Vagina (tissue), 2 donors: ENCODE measurements at regions not wholly inside any gene's neighbourhood (a gene's known extent, or its start where the extent isn't known, plus 50 kb on each side); places are given as distances from the start of the nearest gene placed in this dataset.

Experiments
- CTCF ChIP-seq, 3 experiments: fragments of 450-650 bp in 2 of 3; fragments of 200-600 bp in 1 of 3; sonication (generic) in 1 of 3; IDR thresholded peaks; one replicate each; pipeline ENCODE4 v1.5.1; 2017 to 2019; ENCODE audit warnings: antibody characterized with exemption in 3 of 3, mild to moderate bottlenecking in 2 of 3, moderate library complexity in 2 of 3
- POLR2A ChIP-seq, 2 donors: fragments of 450-650 bp; IDR thresholded peaks; one replicate each; pipeline ENCODE4 v1.6.1; 2017; ENCODE audit warnings: antibody characterized with exemption in 2 of 2, mild to moderate bottlenecking in 2 of 2, moderate library complexity in 2 of 2
- POLR2AphosphoS5 ChIP-seq, 2 donors: sonication (generic); formaldehyde crosslinking; IDR thresholded peaks; one replicate each; pipeline ENCODE4 v1.9.0; 2017; ENCODE audit warnings: antibody characterized with exemption in 2 of 2, mild to moderate bottlenecking in 2 of 2, low read depth in 1 of 2; ENCODE audit not compliant: insufficient read depth in 1 of 2

- TF ChIP-seq CTCF (IDR thresholded peaks at IDR 0.05): no peak
- TF ChIP-seq POLR2A (IDR thresholded peaks at IDR 0.05): no peak
- TF ChIP-seq POLR2AphosphoS5 (IDR thresholded peaks at IDR 0.05; ENCODE audit: insufficient read depth in 1 of 2, low read depth in 1 of 2): no peak
Observed at GRCh38 chr2:34481542-34481941, 882.4 kb upstream of the FAM98A start.
